ENCODE measurements at regions not wholly inside any gene's neighbourhood (a gene's known extent, or its start where the extent isn't known, plus 50 kb on each side); places are given as distances from the start of the nearest gene placed in this dataset.

DNA sequence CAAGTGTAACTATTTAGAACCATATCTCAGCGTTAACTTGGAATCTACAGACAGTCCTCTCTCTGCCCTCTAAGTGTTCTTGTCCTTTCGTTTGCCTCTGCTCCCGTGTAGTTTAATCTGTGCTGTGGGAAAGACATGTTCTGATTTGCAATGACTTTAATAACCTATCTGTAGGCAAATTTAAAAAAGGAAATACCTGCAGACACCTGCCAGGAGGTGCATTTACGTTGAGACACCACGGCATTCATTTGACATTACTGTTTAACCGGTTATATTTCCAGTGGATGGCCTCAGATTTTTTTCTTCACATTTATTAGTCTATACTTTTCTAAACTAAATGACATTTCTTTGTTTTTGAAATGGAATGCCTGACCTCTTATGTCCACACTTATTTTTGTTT lies 997.9 kb upstream of the PCDH7 start:
- TF ChIP-seq POLR2A (IDR thresholded peaks at IDR 0.05; ENCODE audit: low read length) (no peak), GATA1 (IDR thresholded peaks at IDR 0.05; ENCODE audit: low read depth, low read length) (no peak)
